GM18499 (cell line): ENCODE measurements at regions not wholly inside any gene's neighbourhood (a gene's known extent, or its start where the extent isn't known, plus 50 kb on each side); places are given as distances from the start of the nearest gene placed in this dataset.

ENCODE experiments used
- ATAC-seq: cut with Tn5 transposase; IDR thresholded peaks from one replicate; pipeline ENCODE4 v1.9.1; 2021; ENCODE audit warnings: moderate number of reproducible peaks; ENCODE audit not compliant: insufficient read depth, unreplicated experiment

- ATAC-seq = no peak
Observed at GRCh38 chr5:124292322-124292855, 454.1 kb downstream of the ZNF608 start.

GRCh38 chr5:124289641-124290311 lies 456.7 kb downstream of the ZNF608 start:
- no peak for ATAC-seq

GRCh38 chr5:124289130-124289529 lies 457.3 kb downstream of the ZNF608 start:
- ATAC-seq = no peak

GRCh38 chr5:124287813-124288212 lies 458.6 kb downstream of the ZNF608 start:
- ATAC-seq = no peak

- ATAC-seq = no peak
Observed at GRCh38 chr5:124285733-124286132, 460.7 kb downstream of the ZNF608 start.

GRCh38 chr5:124285071-124285470 lies 461.4 kb downstream of the ZNF608 start:
- no peak for ATAC-seq

GRCh38 chr5:124283031-124283430 lies 463.4 kb downstream of the ZNF608 start:
- ATAC-seq = no peak

- no peak for ATAC-seq
Observed at GRCh38 chr5:124280079-124280478, 466.4 kb downstream of the ZNF608 start.

- no peak for ATAC-seq
Observed at GRCh38 chr5:124279146-124279876, 467.1 kb downstream of the ZNF608 start.

GRCh38 chr5:124278636-124279035 lies 467.8 kb downstream of the ZNF608 start:
- ATAC-seq = no peak

GRCh38 chr5:124277767-124278545 lies 468.5 kb downstream of the ZNF608 start:
- ATAC-seq = no peak

- ATAC-seq = no peak
Observed at GRCh38 chr5:124276166-124276565, 470.3 kb downstream of the ZNF608 start.

GRCh38 chr5:124274949-124275348 lies 471.5 kb downstream of the ZNF608 start:
- ATAC-seq = no peak

GRCh38 chr5:124264499-124264898 lies 481.9 kb downstream of the ZNF608 start:
- no peak for ATAC-seq

GRCh38 chr5:124263680-124264491 lies 482.6 kb downstream of the ZNF608 start:
- no peak for ATAC-seq

GRCh38 chr5:124262991-124263571 lies 483.4 kb downstream of the ZNF608 start:
- ATAC-seq = no peak

- ATAC-seq = no peak
Observed at GRCh38 chr5:124262470-124262869, 484.0 kb downstream of the ZNF608 start.

- no peak for ATAC-seq
Observed at GRCh38 chr5:124261848-124262247, 484.6 kb downstream of the ZNF608 start.

GRCh38 chr5:124260921-124261515 lies 485.4 kb downstream of the ZNF608 start:
- no peak for ATAC-seq
